ENCODE measurements at regions not wholly inside any gene's neighbourhood (a gene's known extent, or its start where the extent isn't known, plus 50 kb on each side); places are given as distances from the start of the nearest gene placed in this dataset.

- TF ChIP-seq, protein P1, sequence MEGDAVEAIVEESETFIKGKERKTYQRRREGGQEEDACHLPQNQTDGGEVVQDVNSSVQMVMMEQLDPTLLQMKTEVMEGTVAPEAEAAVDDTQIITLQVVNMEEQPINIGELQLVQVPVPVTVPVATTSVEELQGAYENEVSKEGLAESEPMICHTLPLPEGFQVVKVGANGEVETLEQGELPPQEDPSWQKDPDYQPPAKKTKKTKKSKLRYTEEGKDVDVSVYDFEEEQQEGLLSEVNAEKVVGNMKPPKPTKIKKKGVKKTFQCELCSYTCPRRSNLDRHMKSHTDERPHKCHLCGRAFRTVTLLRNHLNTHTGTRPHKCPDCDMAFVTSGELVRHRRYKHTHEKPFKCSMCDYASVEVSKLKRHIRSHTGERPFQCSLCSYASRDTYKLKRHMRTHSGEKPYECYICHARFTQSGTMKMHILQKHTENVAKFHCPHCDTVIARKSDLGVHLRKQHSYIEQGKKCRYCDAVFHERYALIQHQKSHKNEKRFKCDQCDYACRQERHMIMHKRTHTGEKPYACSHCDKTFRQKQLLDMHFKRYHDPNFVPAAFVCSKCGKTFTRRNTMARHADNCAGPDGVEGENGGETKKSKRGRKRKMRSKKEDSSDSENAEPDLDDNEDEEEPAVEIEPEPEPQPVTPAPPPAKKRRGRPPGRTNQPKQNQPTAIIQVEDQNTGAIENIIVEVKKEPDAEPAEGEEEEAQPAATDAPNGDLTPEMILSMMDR (IDR thresholded peaks at IDR 0.05) = no peak
- TF ChIP-seq POLR2A (IDR thresholded peaks at IDR 0.05) = no peak
These were observed 534.6 kb downstream of the LMO4 start for GRCh38 chr1:87863317-87863716.

Measured in testis (tissue), 2 donors.